H1 (cell line): ENCODE measurements at regions not wholly inside any gene's neighbourhood (a gene's known extent, or its start where the extent isn't known, plus 50 kb on each side); places are given as distances from the start of the nearest gene placed in this dataset.

Source experiments
- CTCF ChIA-PET: fragments of 300-600 bp; sonication (Branson Sonifier 250); formaldehyde crosslinking; loops from one replicate; lab custom pipeline; 2021; ENCODE audit not compliant: partially characterized antibody; lab: Charles Lee
- POLR2A ChIA-PET: fragments of 300-600 bp; sonication (Branson Sonifier 250); formaldehyde crosslinking; loops from one replicate; lab custom pipeline; 2021; ENCODE audit warnings: inconsistent platforms; ENCODE audit not compliant: partially characterized antibody; lab: Charles Lee
- DNase-seq, 2 experiments: peaks; one replicate each; pipeline versions ENCODE4 v3.0.0 to v3.0.0-alpha.2; 2010 to 2022; ENCODE audit warnings: low spot score in 2 of 2, low read depth in 1 of 2, mixed read lengths in 1 of 2
- FAIRE-seq: peaks from 2 replicates; lab custom pipeline; 2011; peaks lifted over from hg19 to GRCh38; lab: Jason Lieb, UNC
- H2AFZ ChIP-seq: 2 replicates; pipeline ENCODE4 v1.8.1; 2012; ENCODE audit warnings: low read length, inconsistent platforms
- H2AK5ac ChIP-seq: 2 replicates; pipeline ENCODE4 v1.6.1; 2013; ENCODE audit warnings: low read depth, low read length
- H2BK120ac ChIP-seq: replicated peaks from 2 replicates; pipeline ENCODE3; 2013; ENCODE audit warnings: low read depth, low read length, inconsistent platforms
- H2BK12ac ChIP-seq: 2 replicates; pipeline ENCODE4 v1.6.1; 2013; ENCODE audit warnings: low read depth, low read length
- H2BK15ac ChIP-seq: 2 replicates; pipeline ENCODE4 v1.6.1; 2013; ENCODE audit warnings: low read length
- H2BK20ac ChIP-seq: 2 replicates; pipeline ENCODE4 v1.6.1; 2013; ENCODE audit warnings: low read length
- H2BK5ac ChIP-seq: 2 replicates; pipeline ENCODE4 v1.6.1; 2013; ENCODE audit warnings: low read depth, low read length
- H3K14ac ChIP-seq: 2 replicates; pipeline ENCODE4 v1.6.1; 2013; ENCODE audit warnings: inconsistent platforms; ENCODE audit not compliant: insufficient read length
- H3K18ac ChIP-seq: 2 replicates; pipeline ENCODE4 v1.6.1; 2013; ENCODE audit warnings: low read length; ENCODE audit errors: extremely low read depth
- H3K23ac ChIP-seq: 2 replicates; pipeline ENCODE4 v1.6.1; 2013; ENCODE audit warnings: inconsistent platforms; ENCODE audit not compliant: insufficient read length
- H3K23me2 ChIP-seq: 2 replicates; pipeline ENCODE4 v1.6.1; 2013; ENCODE audit warnings: low read depth, low read length
- H3K27ac ChIP-seq: 2 replicates; pipeline ENCODE4 v1.6.1; 2011; ENCODE audit warnings: low read depth, low read length, inconsistent platforms
- H3K27me3 ChIP-seq, 4 experiments: replicated peaks in 1 of 4; 1 replicate in 1 of 4; 2 replicates in 3 of 4; pipeline versions ENCODE4 v1.6.1 to v1.8.1; 2011 to 2013; ENCODE audit warnings: low read length in 3 of 4, mild to moderate bottlenecking in 3 of 4, inconsistent platforms in 2 of 4, mixed read lengths in 2 of 4, moderate library complexity in 1 of 4; ENCODE audit not compliant: control insufficient read depth in 3 of 4, insufficient read depth in 3 of 4; ENCODE audit errors: extremely low read depth in 1 of 4
- H3K36me3 ChIP-seq, 4 experiments: 2 replicates each; pipeline versions ENCODE4 v1.6.1 to v1.8.1; 2011 to 2013; ENCODE audit warnings: mild to moderate bottlenecking in 4 of 4, low read length in 3 of 4, moderate library complexity in 2 of 4, control low read depth in 1 of 4, inconsistent platforms in 1 of 4; ENCODE audit not compliant: insufficient read depth in 4 of 4, control insufficient read depth in 2 of 4
- H3K4ac ChIP-seq: replicated peaks from 2 replicates; pipeline ENCODE3; 2013; ENCODE audit warnings: low read length, low read depth, mixed read lengths, inconsistent platforms; ENCODE audit not compliant: insufficient read length
- H3K4me1 ChIP-seq, 4 experiments: replicated peaks in 1 of 4; 1 replicate in 1 of 4; 2 replicates in 3 of 4; pipeline versions ENCODE4 v1.6.1 to v1.8.1; 2011 to 2013; ENCODE audit warnings: low read length in 3 of 4, inconsistent platforms in 2 of 4, mixed read lengths in 1 of 4; ENCODE audit not compliant: insufficient read depth in 4 of 4, control insufficient read depth in 3 of 4
- H3K4me2 ChIP-seq, 2 experiments: 2 replicates each; pipeline versions ENCODE4 v1.6.1 to v1.8.1; 2011 to 2013; ENCODE audit warnings: low read depth in 2 of 2, low read length in 2 of 2, control low read depth in 1 of 2, inconsistent platforms in 1 of 2, mild to moderate bottlenecking in 1 of 2; ENCODE audit not compliant: insufficient read depth in 1 of 2
- H3K4me3 ChIP-seq, 4 experiments: fragments of 200-600, 300-600 bp in 1 of 4; sonication (generic), shearing (Covaris generic), sonication (Bioruptor Twin) in 1 of 4; 2 replicates each; pipeline versions ENCODE4 v1.5.1 to v1.8.1; 2011 to 2016; ENCODE audit warnings: low read length in 4 of 4, low read depth in 3 of 4, control low read depth in 2 of 4, inconsistent platforms in 2 of 4, mild to moderate bottlenecking in 2 of 4, mixed read lengths in 1 of 4, moderate library complexity in 1 of 4; ENCODE audit not compliant: insufficient read depth in 2 of 4; ENCODE audit errors: extremely low read depth in 1 of 4
- H3K56ac ChIP-seq: replicated peaks from 2 replicates; pipeline ENCODE3; 2013; ENCODE audit warnings: low read depth, mild to moderate bottlenecking, mixed read lengths, low read length, inconsistent platforms; ENCODE audit not compliant: insufficient read length
- H3K79me1 ChIP-seq: 2 replicates; pipeline ENCODE4 v1.6.1; 2013; ENCODE audit warnings: low read depth, low read length, control low read depth
- H3K79me2 ChIP-seq, 2 experiments: 2 replicates each; pipeline versions ENCODE4 v1.6.1 to v1.8.1; 2012 to 2013; ENCODE audit warnings: low read length in 2 of 2, mild to moderate bottlenecking in 2 of 2, inconsistent platforms in 1 of 2; ENCODE audit not compliant: insufficient read depth in 2 of 2, control insufficient read depth in 1 of 2
- H3K9ac ChIP-seq, 4 experiments: replicated peaks in 1 of 4; 1 replicate in 1 of 4; 2 replicates in 3 of 4; pipeline versions ENCODE4 v1.6.1 to v1.8.1; 2011 to 2013; ENCODE audit warnings: low read depth in 3 of 4, low read length in 3 of 4, control low read depth in 2 of 4, mild to moderate bottlenecking in 2 of 4, moderate library complexity in 2 of 4, inconsistent platforms in 1 of 4; ENCODE audit errors: extremely low read depth in 1 of 4
- H3K9me3 ChIP-seq, 2 experiments: 2 replicates each; pipeline versions ENCODE4 v1.6.1 to v1.8.1; 2012 to 2013; ENCODE audit warnings: mild to moderate bottlenecking in 2 of 2, moderate library complexity in 2 of 2, control low read depth in 1 of 2, inconsistent platforms in 1 of 2, low read depth in 1 of 2, low read length in 1 of 2, mixed read lengths in 1 of 2; ENCODE audit not compliant: insufficient read depth in 2 of 2
- H4K20me1 ChIP-seq, 2 experiments: replicated peaks in 1 of 2; 2 replicates each; pipeline versions ENCODE3 to v1.8.1; 2011 to 2013; ENCODE audit warnings: inconsistent platforms in 2 of 2, low read length in 2 of 2, mild to moderate bottlenecking in 1 of 2; ENCODE audit not compliant: insufficient read depth in 2 of 2, control insufficient read depth in 1 of 2
- H4K5ac ChIP-seq: 2 replicates; pipeline ENCODE4 v1.6.1; 2013; ENCODE audit warnings: low read length, low read depth, mixed read lengths, inconsistent platforms; ENCODE audit not compliant: insufficient read length
- H4K8ac ChIP-seq: 2 replicates; pipeline ENCODE4 v1.8.0; 2013; ENCODE audit warnings: mild to moderate bottlenecking, moderate library complexity, low read length, inconsistent platforms; ENCODE audit not compliant: insufficient read depth; ENCODE audit errors: extremely low read depth
- H4K91ac ChIP-seq: replicated peaks from 2 replicates; pipeline ENCODE3; 2013; ENCODE audit warnings: low read length, mixed read lengths, inconsistent platforms; ENCODE audit not compliant: insufficient read length
- BRCA1 ChIP-seq: IDR thresholded peaks from 2 replicates; pipeline ENCODE4 v1.6.1; 2012; ENCODE audit warnings: low read depth, low read length, improper control_type of control experiment
- CTBP2 ChIP-seq: IDR thresholded peaks from 2 replicates; pipeline ENCODE4 v1.7.0; 2011; ENCODE audit warnings: borderline replicate concordance, mild to moderate bottlenecking, moderate library complexity, mixed read lengths, low read length; ENCODE audit not compliant: insufficient read depth, insufficient read length
- HDAC6 ChIP-seq: IDR thresholded peaks from one replicate; pipeline ENCODE4 v1.7.1; 2012; ENCODE audit warnings: low read depth, mild to moderate bottlenecking, inconsistent platforms, low read length, moderate library complexity
- NANOG ChIP-seq: IDR thresholded peaks from 2 replicates; pipeline ENCODE4 v1.6.1; 2011; ENCODE audit warnings: low read length, low read depth, mild to moderate bottlenecking, inconsistent platforms; ENCODE audit not compliant: insufficient read depth, poor library complexity, severe bottlenecking
- POLR2A ChIP-seq, 2 experiments: IDR thresholded peaks; 1 replicate in 1 of 2; 2 replicates in 1 of 2; pipeline ENCODE4 v1.6.1; 2011; ENCODE audit warnings: low read depth in 2 of 2, low read length in 2 of 2, mild to moderate bottlenecking in 2 of 2; ENCODE audit errors: control extremely low read depth in 1 of 2
- RFX5 ChIP-seq: IDR thresholded peaks from 2 replicates; pipeline ENCODE4 v1.6.1; 2011; ENCODE audit warnings: low read depth, low read length, improper control_type of control experiment, borderline replicate concordance
- TEAD4 ChIP-seq: IDR thresholded peaks from 2 replicates; pipeline ENCODE4 v1.6.1; 2012; ENCODE audit warnings: low read depth, low read length, inconsistent platforms, mixed read lengths
- WGBS, 2 experiments: shearing (Covaris generic) in 1 of 2; methylation state at CpG; one replicate each; pipeline versions ENCODE4 v1.1.6 to v1.1.7; 2013 to 2015; ENCODE audit warnings: low lambda C conversion rate in 2 of 2, mixed read lengths in 2 of 2, inconsistent platforms in 1 of 2, low coverage in 1 of 2, missing lambda C conversion rate in 1 of 2; ENCODE audit not compliant: insufficient replicate concordance in 2 of 2, insufficient coverage in 1 of 2, insufficient read length in 1 of 2; ENCODE audit errors: extremely low coverage in 1 of 2, missing lambda C conversion rate in 1 of 2; 5-methylcytosine and 5-hydroxymethylcytosine counted together

- Histone ChIP-seq H3K9ac (no peak overlapping the region), H2AK5ac (no peak overlapping the region), H2BK120ac (no peak overlapping the region), H2AFZ (no peak overlapping the region), H2BK12ac (no peak overlapping the region), H3K4me1 (no peaks in the 10 kb centered on the region), H3K36me3 (no peaks in the 10 kb centered on the region), H3K27me3 (no peaks in the 10 kb centered on the region), H3K4ac (no peak overlapping the region), H3K79me2 (no peaks in the 10 kb centered on the region), H3K27ac (no peak overlapping the region), H2BK5ac (no peak overlapping the region), H3K9me3 (no peaks in the 10 kb centered on the region), H2BK15ac (no peak overlapping the region), H2BK20ac (no peak overlapping the region), H3K18ac (no peak overlapping the region), H3K23me2 (no peaks in the 10 kb centered on the region), H3K4me3 (no peak overlapping the region), H3K4me2 (no peak overlapping the region), H3K79me1 (no peaks in the 10 kb centered on the region), H3K14ac (no peak overlapping the region), H3K56ac (no peak overlapping the region), H4K5ac (no peak overlapping the region), H4K8ac (no peak overlapping the region), H4K91ac (no peak overlapping the region), H4K20me1 (no peaks in the 10 kb centered on the region), H3K23ac (no peak overlapping the region)
- CTCF ChIA-PET = interaction anchor here (0.7 to 1.0 kb wide), 2 partner anchors 9 to 25 kb away, joined by 3 to 4 read pairs; no protein-coding TSS in a partner anchor
- TF ChIP-seq CTBP2 (no peak), NANOG (no peak), TEAD4 (no peak), BRCA1 (no peak), HDAC6 (no peak), POLR2A (IDR thresholded peaks at IDR 0.05; ENCODE audit: control extremely low read depth in 1 of 2, low read depth in 2 of 2, low read length in 2 of 2) (no peak), RFX5 (no peak)
- POLR2A ChIA-PET = no interaction called here
- FAIRE-seq (no peak), DNase-seq (no peak)
- WGBS, 2 experiments = 100% methylated on average over 1 of the region's 1 CpG; no CpG with 5 or more reads in 1 of the 2 experiments
These were observed 543.3 kb upstream of the MARCKS start for GRCh38 chr6:113313841-113314240.
